ENCODE measurements at regions not wholly inside any gene's neighbourhood (a gene's known extent, or its start where the extent isn't known, plus 50 kb on each side); places are given as distances from the start of the nearest gene placed in this dataset.

GRCh38 chr4:27267970-27268355, 407.3 kb downstream of the STIM2 start:
- TF ChIP-seq GATA3 (IDR thresholded peaks at IDR 0.05; ENCODE audit: low read depth, low read length) = no peak
- TF ChIP-seq GATA2 (IDR thresholded peaks at IDR 0.05; ENCODE audit: low read depth, low read length) = no peak

Data from SH-SY5Y (cell line).